GM23338 (cell line): ENCODE measurements at regions not wholly inside any gene's neighbourhood (a gene's known extent, or its start where the extent isn't known, plus 50 kb on each side); places are given as distances from the start of the nearest gene placed in this dataset.

Experiments used
- CREB1 ChIP-seq: fragments of 250-450 bp; sonication (Bioruptor Pico); IDR thresholded peaks from 2 replicates; pipeline ENCODE4 v1.5.0; 2020; ENCODE audit warnings: low read depth, mild to moderate bottlenecking, moderate library complexity
- EZH2 ChIP-seq: fragments of 200-600 bp; sonication (generic); IDR thresholded peaks from one replicate; pipeline ENCODE4 v1.8.0; 2017; ENCODE audit warnings: antibody characterized with exemption, mild to moderate bottlenecking, low read depth; ENCODE audit not compliant: unreplicated experiment
- EZH2phosphoT487 ChIP-seq: fragments of 200-600 bp; sonication (generic); IDR thresholded peaks from one replicate; pipeline ENCODE4 v1.8.1; 2018; ENCODE audit warnings: antibody characterized with exemption; ENCODE audit not compliant: unreplicated experiment
- POLR2AphosphoS5 ChIP-seq: IDR thresholded peaks from 2 replicates; pipeline ENCODE4 v1.6.1; 2016; ENCODE audit warnings: antibody characterized with exemption, low read depth
- TF ChIP-seq, protein P1 (sequence below), 2 experiments: fragments of 200-600 bp in 1 of 2; sonication (generic) in 1 of 2; conservative IDR thresholded peaks; 2 replicates each; pipeline versions ENCODE4 v1.5.1 to v1.6.1; 2016 to 2017; ENCODE audit warnings: antibody characterized with exemption in 2 of 2, low read depth in 2 of 2, mild to moderate bottlenecking in 2 of 2, moderate library complexity in 1 of 2
- TF ChIP-seq, protein P2 (sequence below): IDR thresholded peaks from one replicate; pipeline ENCODE4 v1.6.1; 2018; ENCODE audit warnings: antibody characterized with exemption; ENCODE audit not compliant: unreplicated experiment
- TF ChIP-seq, protein P3 (sequence below): IDR thresholded peaks from 2 replicates; pipeline ENCODE4 v1.6.1; 2016; ENCODE audit warnings: antibody characterized with exemption

- no peak for TF ChIP-seq POLR2AphosphoS5
- no peak for TF ChIP-seq EZH2phosphoT487
- TF ChIP-seq, protein P1, sequence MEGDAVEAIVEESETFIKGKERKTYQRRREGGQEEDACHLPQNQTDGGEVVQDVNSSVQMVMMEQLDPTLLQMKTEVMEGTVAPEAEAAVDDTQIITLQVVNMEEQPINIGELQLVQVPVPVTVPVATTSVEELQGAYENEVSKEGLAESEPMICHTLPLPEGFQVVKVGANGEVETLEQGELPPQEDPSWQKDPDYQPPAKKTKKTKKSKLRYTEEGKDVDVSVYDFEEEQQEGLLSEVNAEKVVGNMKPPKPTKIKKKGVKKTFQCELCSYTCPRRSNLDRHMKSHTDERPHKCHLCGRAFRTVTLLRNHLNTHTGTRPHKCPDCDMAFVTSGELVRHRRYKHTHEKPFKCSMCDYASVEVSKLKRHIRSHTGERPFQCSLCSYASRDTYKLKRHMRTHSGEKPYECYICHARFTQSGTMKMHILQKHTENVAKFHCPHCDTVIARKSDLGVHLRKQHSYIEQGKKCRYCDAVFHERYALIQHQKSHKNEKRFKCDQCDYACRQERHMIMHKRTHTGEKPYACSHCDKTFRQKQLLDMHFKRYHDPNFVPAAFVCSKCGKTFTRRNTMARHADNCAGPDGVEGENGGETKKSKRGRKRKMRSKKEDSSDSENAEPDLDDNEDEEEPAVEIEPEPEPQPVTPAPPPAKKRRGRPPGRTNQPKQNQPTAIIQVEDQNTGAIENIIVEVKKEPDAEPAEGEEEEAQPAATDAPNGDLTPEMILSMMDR (conservative IDR thresholded peaks at IDR 0.05; ENCODE audit: low read depth in 2 of 2): no peak
- TF ChIP-seq, protein P2, sequence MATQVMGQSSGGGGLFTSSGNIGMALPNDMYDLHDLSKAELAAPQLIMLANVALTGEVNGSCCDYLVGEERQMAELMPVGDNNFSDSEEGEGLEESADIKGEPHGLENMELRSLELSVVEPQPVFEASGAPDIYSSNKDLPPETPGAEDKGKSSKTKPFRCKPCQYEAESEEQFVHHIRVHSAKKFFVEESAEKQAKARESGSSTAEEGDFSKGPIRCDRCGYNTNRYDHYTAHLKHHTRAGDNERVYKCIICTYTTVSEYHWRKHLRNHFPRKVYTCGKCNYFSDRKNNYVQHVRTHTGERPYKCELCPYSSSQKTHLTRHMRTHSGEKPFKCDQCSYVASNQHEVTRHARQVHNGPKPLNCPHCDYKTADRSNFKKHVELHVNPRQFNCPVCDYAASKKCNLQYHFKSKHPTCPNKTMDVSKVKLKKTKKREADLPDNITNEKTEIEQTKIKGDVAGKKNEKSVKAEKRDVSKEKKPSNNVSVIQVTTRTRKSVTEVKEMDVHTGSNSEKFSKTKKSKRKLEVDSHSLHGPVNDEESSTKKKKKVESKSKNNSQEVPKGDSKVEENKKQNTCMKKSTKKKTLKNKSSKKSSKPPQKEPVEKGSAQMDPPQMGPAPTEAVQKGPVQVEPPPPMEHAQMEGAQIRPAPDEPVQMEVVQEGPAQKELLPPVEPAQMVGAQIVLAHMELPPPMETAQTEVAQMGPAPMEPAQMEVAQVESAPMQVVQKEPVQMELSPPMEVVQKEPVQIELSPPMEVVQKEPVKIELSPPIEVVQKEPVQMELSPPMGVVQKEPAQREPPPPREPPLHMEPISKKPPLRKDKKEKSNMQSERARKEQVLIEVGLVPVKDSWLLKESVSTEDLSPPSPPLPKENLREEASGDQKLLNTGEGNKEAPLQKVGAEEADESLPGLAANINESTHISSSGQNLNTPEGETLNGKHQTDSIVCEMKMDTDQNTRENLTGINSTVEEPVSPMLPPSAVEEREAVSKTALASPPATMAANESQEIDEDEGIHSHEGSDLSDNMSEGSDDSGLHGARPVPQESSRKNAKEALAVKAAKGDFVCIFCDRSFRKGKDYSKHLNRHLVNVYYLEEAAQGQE: no peak
- TF ChIP-seq EZH2: no peak
- TF ChIP-seq CREB1: no peak
- TF ChIP-seq, protein P3, sequence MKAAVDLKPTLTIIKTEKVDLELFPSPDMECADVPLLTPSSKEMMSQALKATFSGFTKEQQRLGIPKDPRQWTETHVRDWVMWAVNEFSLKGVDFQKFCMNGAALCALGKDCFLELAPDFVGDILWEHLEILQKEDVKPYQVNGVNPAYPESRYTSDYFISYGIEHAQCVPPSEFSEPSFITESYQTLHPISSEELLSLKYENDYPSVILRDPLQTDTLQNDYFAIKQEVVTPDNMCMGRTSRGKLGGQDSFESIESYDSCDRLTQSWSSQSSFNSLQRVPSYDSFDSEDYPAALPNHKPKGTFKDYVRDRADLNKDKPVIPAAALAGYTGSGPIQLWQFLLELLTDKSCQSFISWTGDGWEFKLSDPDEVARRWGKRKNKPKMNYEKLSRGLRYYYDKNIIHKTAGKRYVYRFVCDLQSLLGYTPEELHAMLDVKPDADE: no peak
Observed at GRCh38 chr5:97658116-97658900, 475.3 kb upstream of the RIOK2 start.
